BLaER1 treated with 17β-estradiol and CSF1 and Interleukin-3, amounts not matched to agents 10 nM and 100 nM (cell line): ENCODE measurements at regions not wholly inside any gene's neighbourhood (a gene's known extent, or its start where the extent isn't known, plus 50 kb on each side); places are given as distances from the start of the nearest gene placed in this dataset.

Experiments used
- H3K27ac ChIP-seq, 11 experiments: shearing (Covaris generic); formaldehyde crosslinking; 2 replicates each; pipeline ENCODE4 v1.8.1; 2022
- H3K27me3 ChIP-seq, 11 experiments: shearing (Covaris generic); formaldehyde crosslinking; 2 replicates each; pipeline ENCODE4 v1.8.1; 2022
- H3K36me3 ChIP-seq, 11 experiments: shearing (Covaris generic); formaldehyde crosslinking; 2 replicates each; pipeline ENCODE4 v1.8.1; 2022
- H3K4me1 ChIP-seq, 10 experiments: shearing (Covaris generic); formaldehyde crosslinking; 2 replicates each; pipeline ENCODE4 v1.8.1; 2022
- H3K4me2 ChIP-seq, 11 experiments: shearing (Covaris generic); formaldehyde crosslinking; 2 replicates each; pipeline ENCODE4 v1.8.1; 2022
- H3K4me3 ChIP-seq, 10 experiments: shearing (Covaris generic); formaldehyde crosslinking; 2 replicates each; pipeline ENCODE4 v1.8.1; 2022
- H3K9ac ChIP-seq, 11 experiments: shearing (Covaris generic); formaldehyde crosslinking; 2 replicates each; pipeline ENCODE4 v1.8.1; 2022
- H3K9me3 ChIP-seq, 11 experiments: shearing (Covaris generic); formaldehyde crosslinking; replicated peaks in 1 of 11; 2 replicates each; pipeline ENCODE4 v1.8.1; 2022
- H4K20me1 ChIP-seq, 11 experiments: shearing (Covaris generic); formaldehyde crosslinking; 2 replicates each; pipeline ENCODE4 v1.8.1; 2022
- Cebpa-rat ChIP-seq, 11 experiments: shearing (Covaris generic); IDR thresholded peaks; 2 replicates each; pipeline ENCODE4 v1.8.1; 2022

GRCh38 chr7:11302121-11302520 lies 328.4 kb downstream of the PHF14 start:
- TF ChIP-seq Cebpa-rat (IDR thresholded peaks at IDR 0.05) = no peak
- Histone ChIP-seq H3K4me2 (no peak overlapping the region), H4K20me1 (no peaks in the 10 kb centered on the region), H3K27ac (no peak overlapping the region), H3K27me3 (no peaks in the 10 kb centered on the region), H3K9ac (no peak overlapping the region), H3K4me3 (no peak overlapping the region), H3K9me3 (no peaks in the 10 kb centered on the region; a peak in 1 of 22 replicates), H3K4me1 (no peaks in the 10 kb centered on the region), H3K36me3 (no peaks in the 10 kb centered on the region)

- H3K9ac ChIP-seq = no peak overlapping the region
- no peaks in the 10 kb centered on the region for H3K27me3 ChIP-seq
- H4K20me1 ChIP-seq = no peaks in the 10 kb centered on the region
- H3K4me1 ChIP-seq = no peaks in the 10 kb centered on the region
- no peak overlapping the region for H3K4me2 ChIP-seq
- no peak overlapping the region for H3K27ac ChIP-seq
- no peak overlapping the region for H3K4me3 ChIP-seq
- no peaks in the 10 kb centered on the region for H3K9me3 ChIP-seq
- H3K36me3 ChIP-seq = no peaks in the 10 kb centered on the region
- no peak for TF ChIP-seq Cebpa-rat (IDR thresholded peaks at IDR 0.05)
These were observed 340.1 kb downstream of the PHF14 start for GRCh38 chr7:11313801-11314200.

DNA sequence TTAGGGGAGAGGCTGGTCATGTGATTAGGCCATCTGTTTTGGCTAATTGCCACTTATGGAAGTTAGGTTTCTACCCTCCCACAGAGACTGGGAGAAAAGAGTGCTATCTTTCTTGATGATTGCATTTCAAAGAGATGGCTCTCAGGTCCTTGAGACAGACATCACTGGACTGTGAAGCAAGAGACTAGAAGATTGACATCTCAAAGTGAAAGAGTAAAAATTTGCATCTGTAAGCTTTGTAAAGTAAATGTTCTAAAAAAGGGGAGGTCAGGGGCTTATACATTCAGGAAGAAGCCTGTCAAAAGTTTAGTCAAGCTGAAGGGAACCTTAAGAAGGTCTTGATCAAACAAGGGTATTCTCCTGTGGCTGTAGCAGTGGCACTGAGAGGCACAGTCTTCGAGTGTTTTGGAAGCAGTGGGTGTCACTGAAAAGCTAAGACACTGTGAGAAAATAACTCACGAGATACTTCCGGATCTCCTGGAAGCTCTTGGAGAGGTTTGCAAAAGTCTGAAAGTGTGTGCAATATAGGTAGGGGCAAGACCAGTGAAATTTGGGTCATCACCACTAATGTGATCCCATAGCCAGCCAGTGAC lies 342.1 kb downstream of the PHF14 start:
- Histone ChIP-seq H3K27ac (no peak overlapping the region), H4K20me1 (no peaks in the 10 kb centered on the region), H3K27me3 (no peaks in the 10 kb centered on the region), H3K4me3 (no peak overlapping the region), H3K36me3 (no peaks in the 10 kb centered on the region), H3K4me1 (no peaks in the 10 kb centered on the region), H3K9me3 (no peaks in the 10 kb centered on the region), H3K4me2 (no peak overlapping the region), H3K9ac (no peak overlapping the region)
- TF ChIP-seq Cebpa-rat (IDR thresholded peaks at IDR 0.05) = no peak

GRCh38 chr7:11317766-11318165 lies 344.1 kb downstream of the PHF14 start:
- Histone ChIP-seq H3K4me1 (no peaks in the 10 kb centered on the region), H3K4me2 (no peak overlapping the region), H3K27me3 (no peaks in the 10 kb centered on the region), H3K4me3 (no peak overlapping the region), H3K27ac (no peak overlapping the region), H3K9me3 (no peaks in the 10 kb centered on the region), H4K20me1 (no peaks in the 10 kb centered on the region), H3K9ac (no peak overlapping the region), H3K36me3 (no peaks in the 10 kb centered on the region)
- TF ChIP-seq Cebpa-rat (IDR thresholded peaks at IDR 0.05) = no peak

GRCh38 chr7:11319491-11320274 lies 346.0 kb downstream of the PHF14 start:
- Histone ChIP-seq H3K4me3 (no peak overlapping the region), H4K20me1 (no peaks in the 10 kb centered on the region), H3K4me1 (no peaks in the 10 kb centered on the region), H3K9me3 (no peaks in the 10 kb centered on the region), H3K4me2 (no peak overlapping the region), H3K36me3 (no peaks in the 10 kb centered on the region), H3K27ac (no peak overlapping the region), H3K9ac (no peak overlapping the region), H3K27me3 (no peaks in the 10 kb centered on the region)
- no peak for TF ChIP-seq Cebpa-rat (IDR thresholded peaks at IDR 0.05)
